ENCODE measurements at regions not wholly inside any gene's neighbourhood (a gene's known extent, or its start where the extent isn't known, plus 50 kb on each side); places are given as distances from the start of the nearest gene placed in this dataset.

DNA sequence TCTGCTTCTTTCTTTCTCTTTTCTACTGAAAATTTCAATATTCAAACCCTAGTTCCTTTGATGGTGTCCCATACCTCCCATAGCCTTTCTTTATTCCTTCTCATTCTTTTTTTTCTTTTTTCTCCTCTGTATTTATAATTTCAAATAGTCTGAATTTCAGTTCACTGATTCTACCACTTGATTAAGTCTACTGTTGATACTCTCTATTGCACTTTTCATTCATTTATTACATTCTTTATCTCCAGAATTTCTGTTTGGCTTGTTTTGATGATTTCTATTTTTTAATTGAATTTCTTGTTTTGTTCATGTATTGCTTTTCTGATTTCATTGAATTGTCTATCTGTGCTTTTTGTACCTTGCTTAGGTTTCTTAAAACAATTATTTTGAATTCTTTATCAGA lies 111.9 kb upstream of the VRK2 start:
- no peak overlapping the region for H3K27ac ChIP-seq (ENCODE audit: insufficient read depth, low read length, poor library complexity, severe bottlenecking)
- no peak overlapping the region for H3K27ac Mint-ChIP-seq
- no peaks in the 10 kb centered on the region for H3K27me3 ChIP-seq (ENCODE audit: control insufficient read depth, insufficient read depth, low read length)
- peaks cover 2 to 54% (median 13%) of the 10 kb centered on the region in 7 donors for H3K9me3 Mint-ChIP-seq
- ATAC-seq (ENCODE audit: low read depth in 2 of 2) (no peak), DNase-seq (no peak)
- no peaks in the 10 kb centered on the region for H3K36me3 ChIP-seq (ENCODE audit: control insufficient read depth, insufficient read depth, low read length)
- H3K4me3 ChIP-seq (ENCODE audit: low read depth, low read length) = no peak overlapping the region
- no peak overlapping the region for H3K4me3 Mint-ChIP-seq
- H3K4me1 Mint-ChIP-seq = no peaks in the 10 kb centered on the region
- peaks cover 19 to 26% of the 10 kb centered on the region in 2 experiments for H3K9me3 ChIP-seq (ENCODE audit: control insufficient read depth in 2 of 2, low read length in 2 of 2)
- no peaks in the 10 kb centered on the region for H3K36me3 Mint-ChIP-seq
- no peaks in the 10 kb centered on the region for H3K4me1 ChIP-seq (ENCODE audit: control insufficient read depth, insufficient read depth, low read length, poor library complexity, severe bottlenecking)
- no peaks in the 10 kb centered on the region for H3K27me3 Mint-ChIP-seq

DNA sequence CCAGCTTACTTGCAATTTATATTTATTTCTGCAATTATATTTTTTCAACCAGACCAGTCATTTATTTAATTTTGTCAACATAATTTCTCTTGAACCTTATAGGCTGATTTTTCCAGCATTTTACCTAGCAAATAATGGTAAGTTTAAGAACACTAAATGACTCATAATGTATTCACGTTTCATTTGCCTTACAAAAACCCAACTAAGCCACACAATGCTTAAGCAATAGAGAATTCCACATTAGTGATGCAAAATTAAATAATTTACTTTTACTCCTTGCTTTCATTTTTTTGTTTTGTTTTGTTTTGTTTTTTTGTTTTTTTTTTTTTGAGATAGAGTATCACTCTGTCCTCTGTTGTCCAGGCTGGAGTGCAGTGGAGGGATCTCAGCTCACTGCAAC lies 110.4 kb upstream of the VRK2 start:
- no peaks in the 10 kb centered on the region for H3K27me3 Mint-ChIP-seq
- H3K9me3 ChIP-seq (ENCODE audit: control insufficient read depth in 2 of 2, low read length in 2 of 2) = peaks cover 19 to 26% of the 10 kb centered on the region in 2 experiments
- H3K4me3 Mint-ChIP-seq = no peak overlapping the region
- no peak overlapping the region for H3K27ac Mint-ChIP-seq
- no peak overlapping the region for H3K4me3 ChIP-seq (ENCODE audit: low read depth, low read length)
- H3K27me3 ChIP-seq (ENCODE audit: control insufficient read depth, insufficient read depth, low read length) = no peaks in the 10 kb centered on the region
- no peak overlapping the region for H3K27ac ChIP-seq (ENCODE audit: insufficient read depth, low read length, poor library complexity, severe bottlenecking)
- H3K4me1 ChIP-seq (ENCODE audit: control insufficient read depth, insufficient read depth, low read length, poor library complexity, severe bottlenecking) = no peaks in the 10 kb centered on the region
- DNase-seq = no peak
- H3K36me3 Mint-ChIP-seq = no peaks in the 10 kb centered on the region
- no peaks in the 10 kb centered on the region for H3K36me3 ChIP-seq (ENCODE audit: control insufficient read depth, insufficient read depth, low read length)
- H3K4me1 Mint-ChIP-seq = no peaks in the 10 kb centered on the region
- peaks cover 2 to 43% (median 10%) of the 10 kb centered on the region in 7 donors for H3K9me3 Mint-ChIP-seq
- ATAC-seq (ENCODE audit: low read depth in 2 of 2) = no peak

DNA sequence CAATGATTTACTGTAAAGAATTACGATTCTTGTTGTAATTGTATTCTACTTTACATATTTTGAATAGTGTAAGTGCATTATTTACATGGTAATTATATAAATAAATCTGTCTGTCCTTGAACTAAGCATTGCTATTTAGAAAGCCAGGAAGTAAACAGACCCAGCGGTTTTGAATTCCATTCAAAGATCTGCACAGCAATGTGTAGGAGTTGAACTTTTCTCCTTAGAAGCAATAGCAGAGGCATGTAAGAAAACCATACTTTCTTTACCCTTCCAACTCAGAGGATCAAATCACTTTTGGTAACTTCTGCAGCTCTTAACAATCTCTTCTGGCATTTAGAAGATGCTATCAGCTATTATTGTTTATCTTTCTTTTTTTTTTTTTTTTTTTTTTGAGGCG lies 109.2 kb upstream of the VRK2 start:
- no peaks in the 10 kb centered on the region for H3K27me3 Mint-ChIP-seq
- H3K36me3 ChIP-seq (ENCODE audit: control insufficient read depth, insufficient read depth, low read length) = no peaks in the 10 kb centered on the region
- H3K27ac Mint-ChIP-seq = no peak overlapping the region
- H3K9me3 ChIP-seq (ENCODE audit: control insufficient read depth in 2 of 2, low read length in 2 of 2) = peaks cover 19 to 26% of the 10 kb centered on the region in 2 experiments
- no peaks in the 10 kb centered on the region for H3K36me3 Mint-ChIP-seq
- no peak overlapping the region for H3K4me3 ChIP-seq (ENCODE audit: low read depth, low read length)
- no peaks in the 10 kb centered on the region for H3K4me1 Mint-ChIP-seq
- no peak overlapping the region for H3K27ac ChIP-seq (ENCODE audit: insufficient read depth, low read length, poor library complexity, severe bottlenecking)
- H3K4me1 ChIP-seq (ENCODE audit: control insufficient read depth, insufficient read depth, low read length, poor library complexity, severe bottlenecking) = no peaks in the 10 kb centered on the region
- H3K9me3 Mint-ChIP-seq = peaks cover 2 to 36% (median 9%) of the 10 kb centered on the region in 7 donors
- DNase-seq = no peak
- no peak for ATAC-seq (ENCODE audit: low read depth in 2 of 2)
- H3K27me3 ChIP-seq (ENCODE audit: control insufficient read depth, insufficient read depth, low read length) = no peaks in the 10 kb centered on the region
- no peak overlapping the region for H3K4me3 Mint-ChIP-seq

DNA sequence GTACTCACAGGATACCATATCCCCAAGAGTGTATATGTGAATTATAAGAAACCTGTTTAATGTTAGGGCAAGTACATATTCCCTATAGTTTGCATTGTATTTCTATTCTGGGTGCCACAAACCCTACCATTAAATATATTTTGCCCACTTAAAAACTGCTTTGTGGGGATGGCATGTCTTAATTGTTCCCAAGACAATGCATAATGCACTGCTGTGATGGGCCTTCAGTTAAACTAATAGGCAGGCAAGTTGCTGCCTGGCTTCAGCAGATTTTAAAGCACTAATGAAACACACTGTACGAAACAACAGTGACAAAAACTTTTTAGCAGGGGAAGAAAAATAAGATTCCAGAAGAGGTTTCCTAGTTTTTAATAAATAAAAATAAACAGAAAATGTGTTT lies 104.8 kb upstream of the VRK2 start:
- no peak overlapping the region for H3K4me3 ChIP-seq (ENCODE audit: low read depth, low read length)
- H3K27ac ChIP-seq (ENCODE audit: insufficient read depth, low read length, poor library complexity, severe bottlenecking) = no peak overlapping the region
- no peaks in the 10 kb centered on the region for H3K27me3 ChIP-seq (ENCODE audit: control insufficient read depth, insufficient read depth, low read length)
- ATAC-seq (ENCODE audit: low read depth in 2 of 2) (no peak), DNase-seq (no peak)
- no peaks in the 10 kb centered on the region for H3K27me3 Mint-ChIP-seq
- H3K9me3 Mint-ChIP-seq = peaks cover 0 to 6% (median 1%) of the 10 kb centered on the region in 7 donors
- no peaks in the 10 kb centered on the region for H3K36me3 Mint-ChIP-seq
- no peaks in the 10 kb centered on the region for H3K4me1 Mint-ChIP-seq
- H3K9me3 ChIP-seq (ENCODE audit: control insufficient read depth in 2 of 2, low read length in 2 of 2) = peaks cover 2 to 4% of the 10 kb centered on the region in 2 experiments
- no peak overlapping the region for H3K27ac Mint-ChIP-seq
- H3K4me1 ChIP-seq (ENCODE audit: control insufficient read depth, insufficient read depth, low read length, poor library complexity, severe bottlenecking) = no peaks in the 10 kb centered on the region
- no peak overlapping the region for H3K4me3 Mint-ChIP-seq
- H3K36me3 ChIP-seq (ENCODE audit: control insufficient read depth, insufficient read depth, low read length) = no peaks in the 10 kb centered on the region

DNA sequence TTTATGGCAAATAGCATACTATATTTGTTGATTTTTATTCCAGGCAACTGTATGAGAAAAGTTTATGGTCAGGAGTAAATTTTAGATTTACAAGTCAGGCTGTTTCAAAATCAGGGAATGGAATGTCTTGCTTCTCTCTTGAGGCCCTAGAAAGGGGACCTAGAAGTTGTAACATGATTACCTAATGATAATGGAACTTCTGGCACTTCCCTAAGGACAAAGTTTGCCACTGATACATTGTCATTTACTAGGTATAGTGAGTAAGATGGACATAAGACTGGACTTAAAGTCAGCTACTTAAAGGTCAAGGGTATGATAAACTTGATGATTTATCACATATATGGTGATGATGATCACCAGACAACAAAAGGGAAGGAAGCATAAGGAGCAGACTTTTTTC lies 103.3 kb upstream of the VRK2 start:
- Histone ChIP-seq H3K4me1 (ENCODE audit: control insufficient read depth, insufficient read depth, low read length, poor library complexity, severe bottlenecking) (no peaks in the 10 kb centered on the region), H3K27me3 (ENCODE audit: control insufficient read depth, insufficient read depth, low read length) (no peaks in the 10 kb centered on the region), H3K4me3 (ENCODE audit: low read depth, low read length) (no peak overlapping the region), H3K27ac (ENCODE audit: insufficient read depth, low read length, poor library complexity, severe bottlenecking) (no peak overlapping the region), H3K36me3 (ENCODE audit: control insufficient read depth, insufficient read depth, low read length) (no peaks in the 10 kb centered on the region), H3K9me3 (ENCODE audit: control insufficient read depth in 2 of 2, low read length in 2 of 2) (no peaks in the 10 kb centered on the region)
- peaks cover 0 to 6% (median 1%) of the 10 kb centered on the region in 7 donors for H3K9me3 Mint-ChIP-seq
- H3K36me3 Mint-ChIP-seq = no peaks in the 10 kb centered on the region
- ATAC-seq (ENCODE audit: low read depth in 2 of 2) (no peak), DNase-seq (no peak)
- no peaks in the 10 kb centered on the region for H3K4me1 Mint-ChIP-seq
- no peaks in the 10 kb centered on the region for H3K27me3 Mint-ChIP-seq
- no peak overlapping the region for H3K27ac Mint-ChIP-seq
- no peak overlapping the region for H3K4me3 Mint-ChIP-seq

DNA sequence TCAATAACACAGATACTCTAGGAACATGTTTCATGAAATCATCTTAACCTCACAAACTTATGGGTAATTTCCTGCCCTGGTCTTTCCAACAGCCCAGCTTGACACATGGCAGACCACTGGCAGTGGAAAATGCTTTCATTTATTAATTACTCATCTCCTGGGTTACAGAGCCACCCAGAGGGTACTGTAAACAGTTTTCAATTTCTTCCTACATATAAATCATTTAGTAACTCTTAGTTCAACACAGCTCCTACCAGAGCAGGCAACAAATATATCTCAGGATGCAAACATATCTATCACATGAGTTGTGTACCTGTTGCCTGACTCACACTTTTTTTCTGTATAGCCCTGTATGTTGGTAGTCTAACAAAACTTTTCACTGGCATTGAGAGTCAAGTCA lies 99.2 kb upstream of the VRK2 start:
- H3K27ac ChIP-seq (ENCODE audit: insufficient read depth, low read length, poor library complexity, severe bottlenecking) = no peak overlapping the region
- no peaks in the 10 kb centered on the region for H3K36me3 ChIP-seq (ENCODE audit: control insufficient read depth, insufficient read depth, low read length)
- H3K27ac Mint-ChIP-seq = no peak overlapping the region
- ATAC-seq (ENCODE audit: low read depth in 2 of 2) (no peak), DNase-seq (no peak)
- no peaks in the 10 kb centered on the region for H3K36me3 Mint-ChIP-seq
- H3K4me1 ChIP-seq (ENCODE audit: control insufficient read depth, insufficient read depth, low read length, poor library complexity, severe bottlenecking) = no peaks in the 10 kb centered on the region
- peaks cover 0 to 5% (median 0%) of the 10 kb centered on the region in 7 donors for H3K9me3 Mint-ChIP-seq
- no peak overlapping the region for H3K4me3 ChIP-seq (ENCODE audit: low read depth, low read length)
- H3K27me3 ChIP-seq (ENCODE audit: control insufficient read depth, insufficient read depth, low read length) = no peaks in the 10 kb centered on the region
- no peaks in the 10 kb centered on the region for H3K9me3 ChIP-seq (ENCODE audit: control insufficient read depth in 2 of 2, low read length in 2 of 2)
- no peaks in the 10 kb centered on the region for H3K4me1 Mint-ChIP-seq
- no peak overlapping the region for H3K4me3 Mint-ChIP-seq
- H3K27me3 Mint-ChIP-seq = no peaks in the 10 kb centered on the region

DNA sequence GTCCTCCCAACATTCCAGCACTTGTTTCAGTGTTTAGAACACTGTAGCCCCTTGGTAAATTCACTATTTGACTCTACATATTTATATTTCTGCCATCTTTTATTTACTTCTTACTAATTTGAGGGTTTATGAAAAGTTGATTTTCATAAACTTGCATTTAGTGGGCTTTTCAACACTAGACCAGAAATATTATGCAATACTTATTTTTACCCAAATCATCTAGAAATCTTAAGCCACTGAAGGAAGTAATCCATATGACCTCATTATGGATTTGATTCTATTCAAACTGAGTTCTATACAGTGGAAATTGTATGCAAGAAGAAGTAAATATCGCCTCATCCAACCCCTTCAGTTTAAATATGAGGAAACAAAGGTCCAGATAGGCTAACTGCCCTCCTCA lies 92.6 kb upstream of the VRK2 start:
- Mint-ChIP-seq H3K9me3 (peaks cover 0 to 2% (median 0%) of the 10 kb centered on the region in 7 donors), H3K4me3 (no peak overlapping the region), H3K27me3 (no peaks in the 10 kb centered on the region), H3K36me3 (no peaks in the 10 kb centered on the region), H3K27ac (no peak overlapping the region), H3K4me1 (no peaks in the 10 kb centered on the region)
- ATAC-seq (ENCODE audit: low read depth in 2 of 2) = no peak
- no peak for DNase-seq
- Histone ChIP-seq H3K27ac (ENCODE audit: insufficient read depth, low read length, poor library complexity, severe bottlenecking) (no peak overlapping the region), H3K27me3 (ENCODE audit: control insufficient read depth, insufficient read depth, low read length) (no peaks in the 10 kb centered on the region), H3K9me3 (ENCODE audit: control insufficient read depth in 2 of 2, low read length in 2 of 2) (no peaks in the 10 kb centered on the region), H3K36me3 (ENCODE audit: control insufficient read depth, insufficient read depth, low read length) (no peaks in the 10 kb centered on the region), H3K4me1 (ENCODE audit: control insufficient read depth, insufficient read depth, low read length, poor library complexity, severe bottlenecking) (no peaks in the 10 kb centered on the region), H3K4me3 (ENCODE audit: low read depth, low read length) (no peak overlapping the region)

DNA sequence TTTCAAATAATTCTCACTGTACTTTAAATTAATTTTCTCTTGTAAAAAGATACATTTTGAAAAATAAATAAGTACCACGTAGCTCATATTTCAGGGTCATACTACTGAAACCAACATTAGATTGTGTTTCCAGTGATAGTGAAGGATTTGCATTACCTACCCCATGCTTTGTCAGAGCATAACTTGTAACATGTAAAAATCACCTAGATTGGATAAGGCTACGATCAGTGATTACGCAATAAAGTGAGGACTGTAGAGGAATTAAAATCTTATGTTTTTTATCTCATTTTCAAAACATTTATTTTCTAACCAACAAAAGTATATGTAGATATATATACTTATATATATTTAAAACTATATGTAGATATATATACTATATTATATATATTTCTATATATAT lies 89.4 kb upstream of the VRK2 start:
- Mint-ChIP-seq H3K9me3 (peaks cover 0 to 4% (median 0%) of the 10 kb centered on the region in 7 donors), H3K4me3 (no peak overlapping the region), H3K27me3 (no peaks in the 10 kb centered on the region), H3K36me3 (no peaks in the 10 kb centered on the region), H3K4me1 (no peaks in the 10 kb centered on the region), H3K27ac (no peak overlapping the region)
- ATAC-seq (ENCODE audit: low read depth in 2 of 2) (no peak), DNase-seq (no peak)
- Histone ChIP-seq H3K9me3 (ENCODE audit: control insufficient read depth in 2 of 2, low read length in 2 of 2) (no peaks in the 10 kb centered on the region), H3K27ac (ENCODE audit: insufficient read depth, low read length, poor library complexity, severe bottlenecking) (no peak overlapping the region), H3K4me3 (ENCODE audit: low read depth, low read length) (no peak overlapping the region), H3K4me1 (ENCODE audit: control insufficient read depth, insufficient read depth, low read length, poor library complexity, severe bottlenecking) (no peaks in the 10 kb centered on the region), H3K27me3 (ENCODE audit: control insufficient read depth, insufficient read depth, low read length) (no peaks in the 10 kb centered on the region), H3K36me3 (ENCODE audit: control insufficient read depth, insufficient read depth, low read length) (no peaks in the 10 kb centered on the region)

Data from CD4-positive, CD25-positive, alpha-beta regulatory T cell (primary cell).